NCI-H1436 (cell line): ENCODE measurements at regions not wholly inside any gene's neighbourhood (a gene's known extent, or its start where the extent isn't known, plus 50 kb on each side); places are given as distances from the start of the nearest gene placed in this dataset.
"Not testable (repeated sequence)": the region's sequence is repeated elsewhere in the genome, so short reads cannot be mapped to it uniquely, and the experiment has no call there.

Experiments used
- DNase-seq: peaks from one replicate; lab custom pipeline; 2025; lab: John Stamatoyannopoulos, UW

GRCh38 chr16:87156195-87156594 lies 161.0 kb downstream of the C16orf95 start:
- DNase-seq = no peak

DNA sequence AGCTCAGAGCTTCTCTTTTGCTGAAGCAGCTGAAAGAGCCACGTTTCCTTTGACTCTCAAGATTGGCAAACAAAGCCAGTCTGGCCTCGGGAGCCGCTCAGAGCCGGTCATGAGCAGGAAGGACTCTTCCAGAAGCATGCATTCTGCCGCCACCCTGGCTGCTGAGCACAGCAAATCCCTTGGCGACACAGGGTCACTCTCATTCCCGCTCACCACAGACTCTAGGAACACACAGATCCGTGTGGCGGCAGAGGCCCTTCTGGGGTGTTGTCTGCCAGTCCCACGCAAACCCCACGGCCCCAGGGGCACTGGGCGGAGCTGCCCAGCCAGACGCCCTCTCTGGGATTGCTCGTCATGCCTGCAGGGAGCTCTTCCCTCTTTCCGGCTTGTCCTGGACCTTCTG lies 157.0 kb downstream of the C16orf95 start:
- no peak for DNase-seq

DNA sequence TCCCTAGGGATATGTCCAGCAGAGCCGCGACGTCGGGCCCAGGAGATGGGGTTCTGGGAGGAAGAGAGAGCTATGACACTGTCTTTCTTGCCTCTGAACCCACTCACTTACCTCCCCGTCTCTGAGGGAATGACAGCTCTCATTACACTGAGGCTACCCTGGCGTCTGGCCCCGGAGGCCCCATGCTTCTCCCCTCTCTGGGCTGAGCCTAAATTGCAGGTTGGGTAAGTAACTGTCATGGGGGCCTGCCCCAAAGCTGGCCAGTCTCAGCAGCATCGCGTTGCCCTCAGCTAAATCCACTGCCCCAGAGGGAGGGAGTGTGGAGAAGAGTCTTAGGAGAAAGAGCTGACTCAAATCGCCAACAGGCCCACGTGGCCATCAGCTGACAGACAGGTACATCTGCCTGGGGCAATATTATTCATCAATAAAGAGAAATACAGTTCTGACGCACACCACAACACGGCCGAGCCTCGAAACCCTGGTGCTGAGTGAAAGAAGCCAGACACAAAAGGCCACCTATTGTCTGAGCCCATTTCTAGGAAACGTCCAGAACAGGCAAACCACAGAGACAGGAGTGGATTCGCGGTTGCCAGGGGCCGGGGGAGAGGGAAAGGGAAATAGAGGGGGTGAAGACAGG lies 156.4 kb downstream of the C16orf95 start:
- no peak for DNase-seq

GRCh38 chr16:87161410-87161809 lies 155.8 kb downstream of the C16orf95 start:
- DNase-seq = not testable (repeated sequence)

DNA sequence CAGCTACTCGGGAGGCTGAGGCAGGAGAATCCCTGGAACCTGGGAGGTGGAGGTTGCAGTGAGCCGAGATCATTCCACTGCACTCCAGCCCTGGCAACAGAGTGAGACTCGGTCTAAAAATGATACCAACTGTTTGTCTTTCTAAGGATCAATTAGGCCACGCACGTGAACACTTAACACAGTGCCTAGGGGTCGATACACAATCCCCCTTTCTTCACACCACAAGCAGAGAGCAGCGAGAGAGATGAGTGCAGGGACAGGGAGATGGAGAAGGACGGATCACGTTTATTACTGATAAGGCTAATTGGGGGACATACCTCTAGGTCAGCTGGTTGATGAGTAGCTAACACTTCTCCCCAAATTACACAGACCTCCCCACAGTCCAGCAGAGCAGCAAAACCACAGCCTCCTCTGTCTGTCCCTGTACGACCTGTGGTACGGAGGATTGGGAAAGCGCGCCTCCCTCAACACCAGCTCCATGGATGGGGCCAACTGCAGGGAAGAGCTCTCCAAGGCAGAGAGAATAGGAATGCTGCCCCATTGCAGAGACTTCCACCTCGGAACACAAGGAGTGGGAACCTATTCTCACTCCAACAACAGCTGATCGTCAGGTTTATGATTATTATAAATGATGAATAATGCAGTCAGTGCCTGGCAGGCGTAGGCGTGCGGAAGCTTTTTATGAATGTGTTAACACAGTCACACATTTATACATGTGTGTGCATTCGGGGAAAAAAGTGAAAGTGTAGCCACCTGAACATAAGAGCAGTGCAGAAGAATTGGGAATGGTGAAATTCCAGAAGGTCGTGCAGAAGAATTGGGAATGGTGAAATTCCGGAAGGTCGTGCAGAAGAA lies 155.1 kb downstream of the C16orf95 start:
- no peak for DNase-seq

GRCh38 chr16:87162799-87163198 lies 154.4 kb downstream of the C16orf95 start:
- DNase-seq = not testable (repeated sequence)

GRCh38 chr16:87163637-87164036 lies 153.6 kb downstream of the C16orf95 start:
- DNase-seq = no peak

DNA sequence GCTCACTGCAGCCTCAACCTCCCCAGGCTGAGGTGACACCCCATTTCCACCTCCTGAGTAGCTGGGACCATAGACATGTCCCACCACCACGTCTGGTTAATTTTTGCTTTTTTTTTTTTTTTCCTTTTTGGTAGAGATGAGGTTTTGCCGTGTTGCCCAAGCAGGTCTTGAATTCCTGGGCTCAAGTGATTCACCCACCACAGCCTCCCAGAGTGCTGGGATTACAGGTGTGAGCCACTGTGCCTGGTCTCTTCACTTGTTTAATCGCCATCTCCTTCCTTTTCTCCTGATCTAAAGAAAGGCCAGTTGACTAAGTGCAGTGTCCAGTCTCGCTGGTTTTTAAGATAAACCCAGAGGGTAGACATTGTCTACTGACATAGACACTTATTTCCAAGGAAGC lies 152.0 kb downstream of the C16orf95 start:
- DNase-seq = no peak

DNA sequence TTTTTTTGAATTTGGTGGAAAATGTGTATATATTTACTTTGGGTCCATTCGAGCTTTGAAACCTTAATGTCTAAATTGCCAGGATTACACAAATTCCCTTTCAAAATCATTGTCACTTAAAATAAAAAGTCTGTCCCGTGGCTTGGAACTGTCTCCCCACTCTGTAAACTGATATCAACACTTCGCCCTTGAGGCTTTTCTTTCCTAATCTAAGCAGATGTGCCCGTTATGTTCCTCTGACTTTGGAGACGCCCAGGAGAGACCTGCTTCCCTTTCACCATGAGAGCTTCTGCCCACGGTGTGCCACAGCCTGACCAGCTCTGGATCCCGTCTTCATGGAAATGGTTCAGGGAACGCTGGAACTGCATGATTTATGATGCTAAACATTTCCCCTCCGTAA lies 151.3 kb downstream of the C16orf95 start:
- DNase-seq = no peak

DNA sequence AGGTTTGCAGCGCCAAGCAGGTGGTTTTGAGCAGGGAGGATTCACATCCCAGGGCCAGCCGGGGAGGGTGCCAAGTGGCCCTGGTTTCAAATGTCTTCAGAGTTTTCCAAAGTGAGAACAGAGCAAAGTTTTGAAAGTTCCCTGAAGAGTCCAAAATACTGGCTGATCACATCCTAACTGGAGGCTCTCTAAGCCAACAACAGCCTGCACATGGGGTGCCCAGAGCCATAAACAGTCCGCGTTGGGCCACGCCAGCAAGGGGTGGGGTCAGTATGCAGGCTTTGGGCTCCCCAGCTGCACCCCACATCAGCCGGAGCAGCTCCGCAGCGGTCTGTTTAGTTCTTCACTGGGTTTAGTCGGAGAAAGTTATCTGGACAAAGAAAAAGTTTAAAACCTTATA lies 150.9 kb downstream of the C16orf95 start:
- DNase-seq = no peak

DNA sequence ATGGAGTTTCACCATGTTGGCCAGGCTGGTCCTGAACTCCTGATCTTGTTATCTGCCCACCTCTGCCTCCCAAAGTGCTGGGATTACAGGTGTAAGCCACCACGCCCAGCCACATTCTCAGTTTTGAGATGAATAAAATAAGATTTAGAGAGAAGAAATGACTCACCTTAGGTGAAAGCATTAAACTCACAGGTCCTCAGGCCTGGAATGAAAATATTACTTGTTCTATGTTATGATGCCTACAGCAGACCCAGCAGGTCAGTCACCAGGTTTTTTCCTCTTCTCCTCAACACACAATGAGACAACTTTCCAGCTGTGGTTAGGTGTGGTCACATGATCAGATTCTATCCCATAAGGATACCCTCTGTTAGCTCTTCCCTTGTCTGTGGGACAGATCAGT lies 150.3 kb downstream of the C16orf95 start:
- DNase-seq = no peak

DNA sequence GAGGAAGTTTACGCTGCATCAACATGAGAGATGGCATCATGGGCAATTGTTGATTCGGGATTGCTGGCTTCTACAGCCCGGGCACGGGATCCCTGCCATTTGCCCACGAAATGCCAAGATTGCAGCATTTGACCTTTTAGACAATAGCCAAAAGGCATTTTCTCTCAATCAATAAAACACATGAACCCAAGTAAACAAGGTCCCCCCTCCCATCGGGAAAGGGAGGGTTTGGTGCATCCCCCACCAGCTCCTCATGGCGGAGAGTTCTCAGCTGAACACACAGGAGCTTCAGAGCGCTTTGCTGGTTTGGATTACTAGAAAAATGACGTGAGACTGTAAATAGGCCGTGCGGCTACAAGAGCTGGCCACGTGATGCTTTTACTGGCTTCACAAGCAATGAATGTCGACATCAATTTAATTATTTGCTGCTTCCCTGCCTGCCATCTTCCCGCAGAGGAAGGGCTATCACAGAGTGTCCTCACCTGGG lies 147.6 kb downstream of the C16orf95 start:
- no peak for DNase-seq

DNA sequence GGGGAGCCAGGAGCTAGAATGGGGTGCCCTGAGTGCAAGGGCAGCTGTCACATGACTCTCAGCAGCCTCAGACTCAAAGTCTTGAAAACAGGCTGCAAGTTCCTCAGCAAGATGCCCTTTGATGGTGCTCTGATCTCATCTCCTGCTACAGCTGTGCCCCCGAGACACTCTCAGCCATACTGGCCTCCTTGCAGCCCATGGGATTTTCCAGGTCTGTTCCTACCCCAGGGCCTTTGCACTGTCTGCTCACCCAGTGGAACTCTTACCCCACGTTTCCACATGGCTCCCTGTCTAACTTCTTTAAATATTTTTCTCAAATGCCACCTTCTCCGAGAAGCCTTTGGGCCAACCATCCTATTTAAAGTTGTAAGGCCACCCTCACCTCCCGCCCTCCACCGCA lies 146.9 kb downstream of the C16orf95 start:
- no peak for DNase-seq

- no peak for DNase-seq
Observed at GRCh38 chr16:87171723-87172122, 145.5 kb downstream of the C16orf95 start.

GRCh38 chr16:87172632-87173031 lies 144.6 kb downstream of the C16orf95 start:
- DNase-seq = no peak

DNA sequence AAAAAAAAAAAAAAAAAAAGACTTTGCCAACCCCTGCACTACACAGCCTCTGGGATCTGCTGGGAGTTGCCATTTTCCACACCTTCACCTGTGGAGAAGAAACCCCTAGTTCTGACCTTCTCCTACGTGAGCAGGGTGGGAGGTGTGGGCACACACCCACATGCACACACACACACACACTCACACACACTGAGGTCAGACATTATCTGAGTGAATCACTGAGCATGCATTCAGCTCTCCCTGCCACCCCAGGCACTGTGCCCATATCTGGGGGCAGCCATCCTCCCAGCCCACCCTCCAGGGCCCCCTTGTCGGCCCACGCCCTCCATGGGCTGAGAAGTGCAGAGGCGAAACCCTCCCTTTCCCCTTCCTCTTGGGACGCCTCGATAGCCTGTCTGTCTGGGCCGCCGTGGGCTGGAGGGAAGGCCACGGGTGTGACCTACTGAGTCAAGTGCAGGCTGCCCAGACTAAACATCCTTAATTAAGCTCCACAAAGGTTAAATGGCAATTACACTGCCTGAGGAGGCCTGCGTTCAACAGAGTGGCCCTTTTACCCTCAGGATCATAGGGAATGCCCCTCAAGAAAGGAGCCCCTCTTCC lies 143.8 kb downstream of the C16orf95 start:
- DNase-seq = no peak

GRCh38 chr16:87174061-87174460 lies 143.1 kb downstream of the C16orf95 start:
- no peak for DNase-seq

- no peak for DNase-seq
Observed at GRCh38 chr16:87176735-87177134, 140.5 kb downstream of the C16orf95 start.

DNA sequence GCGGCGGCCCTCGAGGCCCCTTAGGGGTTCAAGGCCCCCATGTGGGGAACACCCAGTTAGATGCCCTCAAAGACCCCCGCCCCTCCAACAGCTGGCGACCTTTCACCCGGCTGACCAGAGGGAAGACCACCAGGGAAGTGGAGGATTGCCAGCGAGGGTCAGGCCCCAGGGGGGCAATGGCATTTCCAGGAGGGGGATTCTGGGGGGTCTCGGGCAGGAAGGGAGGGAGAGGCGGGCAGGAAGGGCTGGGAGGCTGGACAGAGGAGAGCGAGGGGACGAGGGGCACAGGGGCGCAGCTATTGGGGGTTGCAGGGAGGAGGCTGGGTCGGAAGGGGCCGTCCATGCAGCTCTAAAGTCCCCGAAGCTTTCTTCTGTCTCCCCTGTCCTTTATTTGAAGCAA lies 139.5 kb downstream of the C16orf95 start:
- DNase-seq = no peak

DNA sequence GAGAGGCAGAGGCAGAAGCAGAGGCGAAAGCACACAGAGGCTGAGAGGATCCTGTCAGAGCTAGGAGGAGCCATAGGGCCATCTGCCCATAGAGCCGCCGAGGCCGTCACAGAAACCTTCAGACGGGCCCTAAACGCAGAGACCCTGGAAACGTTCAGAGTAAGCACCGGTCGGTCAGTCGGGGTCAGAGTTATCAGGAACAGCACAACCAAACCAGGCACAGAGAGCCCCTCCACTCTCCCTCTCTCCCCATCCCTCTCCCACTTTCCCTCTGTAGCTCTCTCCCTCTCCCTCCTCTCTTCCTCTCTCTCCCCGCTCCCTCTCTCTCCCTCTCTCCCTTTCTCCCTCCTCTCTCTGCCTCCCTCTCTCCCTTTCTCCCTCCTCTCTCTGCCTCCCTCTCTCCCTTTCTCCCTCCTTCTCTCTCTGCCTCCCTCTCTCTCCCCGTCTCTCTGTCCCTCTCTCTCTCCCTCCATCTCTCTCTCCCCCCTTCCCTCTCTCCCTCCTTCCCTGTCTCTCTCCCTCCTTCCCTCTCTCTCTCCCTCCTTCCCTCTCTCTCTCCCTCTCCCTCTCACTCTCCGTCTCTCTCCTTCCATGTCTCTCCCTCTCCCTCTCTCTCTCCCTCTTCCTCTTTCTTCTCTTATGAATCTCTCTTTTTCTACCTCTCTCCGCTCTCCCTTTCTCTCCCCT lies 138.9 kb downstream of the C16orf95 start:
- DNase-seq = no peak

DNA sequence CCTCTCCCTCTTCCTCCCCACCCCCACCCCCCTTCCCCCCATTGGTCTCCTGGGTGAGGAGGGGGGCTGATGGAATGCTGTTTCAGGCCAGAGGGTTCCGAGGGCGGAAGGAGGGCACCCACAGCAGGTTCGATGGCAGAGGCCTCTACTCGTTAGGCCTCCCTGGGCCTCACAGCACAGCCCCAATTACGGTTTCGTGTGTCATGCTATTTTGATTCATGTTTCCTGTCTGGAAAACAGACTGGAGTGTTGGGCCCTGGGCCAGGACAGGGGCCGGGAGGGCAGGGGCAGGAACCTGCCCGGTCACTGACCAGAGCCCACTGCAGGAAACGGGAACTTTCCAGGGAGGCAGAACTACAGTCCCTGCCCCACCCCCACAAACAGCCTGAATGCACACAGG lies 138.2 kb downstream of the C16orf95 start:
- no peak for DNase-seq

DNA sequence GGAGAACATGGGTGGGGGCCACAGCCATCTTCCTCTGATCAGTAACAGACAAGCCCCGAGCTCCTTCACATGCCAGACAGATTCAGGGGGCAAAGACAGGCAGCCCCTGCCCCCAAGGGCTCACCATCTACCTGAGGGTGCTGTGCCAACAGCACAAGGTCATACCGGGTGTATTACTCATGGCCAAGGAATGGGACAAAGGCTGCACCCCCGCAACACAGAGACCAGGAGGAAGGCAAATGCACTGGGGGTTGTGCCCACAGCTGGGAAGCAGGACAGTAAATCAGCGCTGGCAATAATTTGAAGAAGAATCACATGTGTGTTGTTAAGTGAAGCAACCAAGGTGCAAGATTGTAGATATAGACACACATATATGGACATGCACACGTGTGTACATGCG lies 137.1 kb downstream of the C16orf95 start:
- DNase-seq = no peak
